BJ (cell line): ENCODE measurements at regions not wholly inside any gene's neighbourhood (a gene's known extent, or its start where the extent isn't known, plus 50 kb on each side); places are given as distances from the start of the nearest gene placed in this dataset.

Source experiments
- CTCF ChIA-PET: fragments of 350-600 bp; formaldehyde crosslinking; extraction: SDS; loops from one replicate; lab custom pipeline; 2021; ENCODE audit warnings: antibody characterized with exemption, inconsistent platforms; lab: Yijun Ruan, JAX
- POLR2A ChIA-PET: fragments of 300-600 bp; sonication (Branson Sonifier 250); formaldehyde crosslinking; extraction: SDS; loops from one replicate; lab custom pipeline; 2021; ENCODE audit warnings: antibody characterized with exemption; lab: Charles Lee
- DNase-seq: peaks from one replicate; pipeline ENCODE4 v3.0.0-alpha.2; 2011; ENCODE audit warnings: low read depth
- H3K27me3 ChIP-seq: 2 replicates; pipeline ENCODE4 v1.6.0; 2011; ENCODE audit warnings: low read length; ENCODE audit not compliant: control insufficient read depth, insufficient read depth
- H3K36me3 ChIP-seq: 2 replicates; pipeline ENCODE4 v1.5.1; 2011; ENCODE audit warnings: low read length; ENCODE audit not compliant: control insufficient read depth, insufficient read depth
- H3K4me3 ChIP-seq: 2 replicates; pipeline ENCODE4 v1.5.1; 2011; ENCODE audit warnings: low read depth, mild to moderate bottlenecking, control low read depth, low read length
- CTCF ChIP-seq: IDR thresholded peaks from 2 replicates; pipeline ENCODE4 v1.5.1; 2011; ENCODE audit warnings: low read depth, mild to moderate bottlenecking, control low read depth, inconsistent platforms, low read length, moderate library complexity; ENCODE audit not compliant: insufficient read depth

- Histone ChIP-seq H3K36me3 (no peaks in the 10 kb centered on the region), H3K27me3 (peaks cover 1% of the 10 kb centered on the region; the same call in 1 of the 2 replicates), H3K4me3 (no peak overlapping the region)
- TF ChIP-seq CTCF = peak; percentile 44
- no peak for DNase-seq
- ChIA-PET POLR2A (interaction anchor here (0.6 kb wide), 1 partner anchor 90 kb away, joined by 3 read pairs; no protein-coding TSS in a partner anchor), CTCF (interaction anchor here (0.6 to 3.5 kb wide), 7 partner anchors 10 to 671 kb away, joined by 3 to 16 read pairs (median 4); no protein-coding TSS in a partner anchor)
These were observed 104.9 kb upstream of the NXT1 start for GRCh38 chr20:23245553-23246181.

GRCh38 chr20:23244916-23245552 is 105.6 kb upstream of the NXT1 start:
- CTCF ChIA-PET = interaction anchor here (0.6 to 3.5 kb wide), 10 partner anchors 9 to 553 kb away, joined by 3 to 16 read pairs (median 4); no protein-coding TSS in a partner anchor
- H3K4me3 ChIP-seq = no peak overlapping the region
- TF ChIP-seq CTCF = no peak
- no peaks in the 10 kb centered on the region for H3K36me3 ChIP-seq
- POLR2A ChIA-PET = no interaction called here
- DNase-seq = no peak
- H3K27me3 ChIP-seq = peaks cover 1% of the 10 kb centered on the region; the same call in 1 of the 2 replicates

GRCh38 chr20:23244156-23244915 is 106.3 kb upstream of the NXT1 start:
- TF ChIP-seq CTCF = 0 out of 2 replicates have a peak, but pooled peaks have one; percentile 11
- ChIA-PET POLR2A (no interaction called here), CTCF (interaction anchor here (0.8 to 3.5 kb wide), 8 partner anchors 9 to 552 kb away, joined by 3 to 16 read pairs (median 4); no protein-coding TSS in a partner anchor)
- no peak for DNase-seq
- Histone ChIP-seq H3K36me3 (no peaks in the 10 kb centered on the region), H3K4me3 (no peak overlapping the region), H3K27me3 (no peaks in the 10 kb centered on the region)

- no peak overlapping the region for H3K4me3 ChIP-seq
- no peak for DNase-seq
- H3K36me3 ChIP-seq = no peaks in the 10 kb centered on the region
- no peaks in the 10 kb centered on the region for H3K27me3 ChIP-seq
- POLR2A ChIA-PET = no interaction called here
- CTCF ChIA-PET = interaction anchor here (0.8 to 3.5 kb wide), 6 partner anchors 8 to 551 kb away, joined by 3 to 16 read pairs (median 7); no protein-coding TSS in a partner anchor
- TF ChIP-seq CTCF = no peak
These were observed 106.8 kb upstream of the NXT1 start for GRCh38 chr20:23243791-23244155.
